Osteoblast (primary cell): ENCODE measurements at regions not wholly inside any gene's neighbourhood (a gene's known extent, or its start where the extent isn't known, plus 50 kb on each side); places are given as distances from the start of the nearest gene placed in this dataset.

Experiments used
- DNase-seq: peaks from one replicate; pipeline ENCODE4 v3.0.0; 2011; ENCODE audit warnings: low spot score, mixed read lengths; ENCODE audit not compliant: insufficient read length; ENCODE audit errors: missing footprints
- H2AFZ ChIP-seq: 2 replicates; pipeline ENCODE4 v1.6.0; 2011; ENCODE audit warnings: mild to moderate bottlenecking, low read length
- H3K27ac ChIP-seq: 2 replicates; pipeline ENCODE4 v1.5.1; 2011; ENCODE audit warnings: mild to moderate bottlenecking, low read depth, low read length, moderate library complexity
- H3K27me3 ChIP-seq: 2 replicates; pipeline ENCODE4 v1.6.0; 2012; ENCODE audit warnings: mild to moderate bottlenecking, control low read depth, inconsistent platforms, low read length, moderate library complexity; ENCODE audit not compliant: insufficient read depth
- H3K36me3 ChIP-seq: 2 replicates; pipeline ENCODE4 v1.5.1; 2011; ENCODE audit warnings: mild to moderate bottlenecking, low read length, control low read depth, moderate library complexity; ENCODE audit not compliant: insufficient read depth
- H3K4me1 ChIP-seq: 2 replicates; pipeline ENCODE4 v1.5.1; 2011; ENCODE audit warnings: mild to moderate bottlenecking, low read length, control low read depth, moderate library complexity; ENCODE audit not compliant: insufficient read depth
- H3K4me2 ChIP-seq: 2 replicates; pipeline ENCODE4 v1.6.0; 2011; ENCODE audit warnings: mild to moderate bottlenecking, low read length; ENCODE audit not compliant: insufficient read depth
- H3K4me3 ChIP-seq: fragments of 200-600 bp; sonication (generic); 3 replicates; pipeline ENCODE4 v1.5.1; 2012; ENCODE audit warnings: mild to moderate bottlenecking, low read length, inconsistent platforms; ENCODE audit not compliant: insufficient read depth
- H3K79me2 ChIP-seq: 2 replicates; pipeline ENCODE4 v1.6.0; 2012; ENCODE audit warnings: mild to moderate bottlenecking, low read length, control low read depth, inconsistent platforms; ENCODE audit not compliant: insufficient read depth
- H3K9me3 ChIP-seq: 2 replicates; pipeline ENCODE4 v1.5.1; 2011; ENCODE audit warnings: low read depth, low read length, control low read depth
- H4K20me1 ChIP-seq: 2 replicates; pipeline ENCODE4 v1.6.0; 2012; ENCODE audit warnings: mild to moderate bottlenecking, low read length, control low read depth; ENCODE audit not compliant: insufficient read depth
- TF ChIP-seq, protein P1 (sequence below): IDR thresholded peaks from 2 replicates; pipeline ENCODE4 v1.5.1; 2011; ENCODE audit warnings: mild to moderate bottlenecking, low read depth, low read length, moderate library complexity; ENCODE audit errors: extremely low read depth

GRCh38 chr18:51952844-51953243 lies 387.2 kb upstream of the DCC start:
- no peaks in the 10 kb centered on the region for H3K4me1 ChIP-seq
- no peaks in the 10 kb centered on the region for H3K27me3 ChIP-seq
- TF ChIP-seq, protein P1, sequence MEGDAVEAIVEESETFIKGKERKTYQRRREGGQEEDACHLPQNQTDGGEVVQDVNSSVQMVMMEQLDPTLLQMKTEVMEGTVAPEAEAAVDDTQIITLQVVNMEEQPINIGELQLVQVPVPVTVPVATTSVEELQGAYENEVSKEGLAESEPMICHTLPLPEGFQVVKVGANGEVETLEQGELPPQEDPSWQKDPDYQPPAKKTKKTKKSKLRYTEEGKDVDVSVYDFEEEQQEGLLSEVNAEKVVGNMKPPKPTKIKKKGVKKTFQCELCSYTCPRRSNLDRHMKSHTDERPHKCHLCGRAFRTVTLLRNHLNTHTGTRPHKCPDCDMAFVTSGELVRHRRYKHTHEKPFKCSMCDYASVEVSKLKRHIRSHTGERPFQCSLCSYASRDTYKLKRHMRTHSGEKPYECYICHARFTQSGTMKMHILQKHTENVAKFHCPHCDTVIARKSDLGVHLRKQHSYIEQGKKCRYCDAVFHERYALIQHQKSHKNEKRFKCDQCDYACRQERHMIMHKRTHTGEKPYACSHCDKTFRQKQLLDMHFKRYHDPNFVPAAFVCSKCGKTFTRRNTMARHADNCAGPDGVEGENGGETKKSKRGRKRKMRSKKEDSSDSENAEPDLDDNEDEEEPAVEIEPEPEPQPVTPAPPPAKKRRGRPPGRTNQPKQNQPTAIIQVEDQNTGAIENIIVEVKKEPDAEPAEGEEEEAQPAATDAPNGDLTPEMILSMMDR = no peak
- H3K27ac ChIP-seq = no peak overlapping the region
- no peaks in the 10 kb centered on the region for H3K9me3 ChIP-seq
- no peaks in the 10 kb centered on the region for H3K36me3 ChIP-seq
- H3K79me2 ChIP-seq = no peaks in the 10 kb centered on the region
- H4K20me1 ChIP-seq = no peaks in the 10 kb centered on the region
- no peak overlapping the region for H2AFZ ChIP-seq
- no peak overlapping the region for H3K4me2 ChIP-seq
- H3K4me3 ChIP-seq = no peak overlapping the region
- no peak for DNase-seq

DNA sequence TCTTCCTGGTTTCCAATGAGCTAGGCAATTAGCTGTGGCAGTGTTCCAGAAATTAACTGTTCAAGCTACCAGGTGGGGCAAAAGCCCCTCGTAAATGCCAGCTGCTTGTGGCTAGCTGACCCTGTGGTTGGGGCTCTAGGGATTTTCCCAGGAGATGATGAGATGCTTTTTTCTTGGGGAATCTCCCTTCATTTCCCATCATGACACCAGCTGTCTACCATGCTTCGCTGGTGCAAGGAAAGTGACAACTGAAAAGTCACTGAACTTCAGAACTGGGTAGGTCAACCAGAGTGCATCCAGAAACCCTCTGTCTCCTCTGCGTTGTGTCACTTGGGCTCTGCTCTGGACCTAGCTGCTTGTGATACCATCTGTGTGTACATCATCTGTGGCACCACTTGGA lies 386.5 kb upstream of the DCC start:
- no peak overlapping the region for H3K4me2 ChIP-seq
- no peak overlapping the region for H3K4me3 ChIP-seq
- no peak overlapping the region for H3K27ac ChIP-seq
- no peaks in the 10 kb centered on the region for H3K79me2 ChIP-seq
- H3K4me1 ChIP-seq = no peaks in the 10 kb centered on the region
- H3K27me3 ChIP-seq = no peaks in the 10 kb centered on the region
- no peak for DNase-seq
- H3K9me3 ChIP-seq = no peaks in the 10 kb centered on the region
- H2AFZ ChIP-seq = no peak overlapping the region
- TF ChIP-seq, protein P1 = no peak
- no peaks in the 10 kb centered on the region for H3K36me3 ChIP-seq
- no peaks in the 10 kb centered on the region for H4K20me1 ChIP-seq

DNA sequence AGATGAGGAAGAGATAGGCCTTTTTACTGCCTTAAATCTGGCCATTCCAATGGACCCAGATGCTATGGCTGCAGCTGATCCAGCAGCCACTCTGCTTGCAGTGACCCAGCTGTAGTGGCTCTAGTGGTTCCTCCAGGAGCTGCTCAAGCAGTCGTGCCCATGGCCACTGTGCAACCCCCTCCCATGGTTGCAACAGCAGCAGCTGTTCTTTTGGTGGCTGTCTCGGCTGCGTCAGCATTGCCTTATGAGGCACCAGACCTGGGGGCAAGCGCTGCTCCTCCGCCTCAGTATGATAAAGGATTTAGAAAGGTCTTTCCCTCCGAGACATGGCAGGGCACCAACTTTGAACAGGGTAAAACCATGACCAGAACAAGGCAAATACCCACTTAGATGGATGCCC lies 384.9 kb upstream of the DCC start:
- Histone ChIP-seq H3K36me3 (no peaks in the 10 kb centered on the region), H3K4me1 (no peaks in the 10 kb centered on the region), H4K20me1 (no peaks in the 10 kb centered on the region), H3K4me3 (no peak overlapping the region), H3K27ac (no peak overlapping the region), H3K9me3 (no peaks in the 10 kb centered on the region), H3K79me2 (no peaks in the 10 kb centered on the region), H3K4me2 (no peak overlapping the region), H3K27me3 (no peaks in the 10 kb centered on the region), H2AFZ (no peak overlapping the region)
- no peak for DNase-seq
- TF ChIP-seq, protein P1 = no peak

DNA sequence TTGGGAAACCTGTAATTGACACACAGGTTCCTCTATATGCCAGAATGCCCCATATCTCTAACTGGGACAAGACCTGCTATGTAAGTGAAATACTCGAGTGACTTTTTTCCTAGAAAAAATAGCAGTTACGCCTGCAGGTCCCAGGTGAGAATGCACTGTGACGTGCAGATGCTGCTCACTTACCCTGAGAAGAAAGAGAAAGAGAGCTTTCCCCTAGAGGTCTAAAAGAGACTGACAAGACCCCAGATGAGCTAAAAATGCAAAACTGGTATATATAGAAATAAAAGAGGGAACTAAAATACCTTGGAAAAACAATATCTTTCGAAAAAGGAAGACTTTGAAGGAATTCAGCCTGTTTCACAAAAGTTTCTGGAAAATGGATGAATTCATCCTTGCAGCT lies 383.0 kb upstream of the DCC start:
- no peak for DNase-seq
- TF ChIP-seq, protein P1 = no peak
- H3K4me1 ChIP-seq = no peaks in the 10 kb centered on the region
- H2AFZ ChIP-seq = no peak overlapping the region
- H3K4me2 ChIP-seq = no peak overlapping the region
- no peak overlapping the region for H3K4me3 ChIP-seq
- no peaks in the 10 kb centered on the region for H4K20me1 ChIP-seq
- no peaks in the 10 kb centered on the region for H3K36me3 ChIP-seq
- no peaks in the 10 kb centered on the region for H3K27me3 ChIP-seq
- H3K27ac ChIP-seq = no peak overlapping the region
- no peaks in the 10 kb centered on the region for H3K79me2 ChIP-seq
- no peaks in the 10 kb centered on the region for H3K9me3 ChIP-seq
